ENCODE measurements at regions not wholly inside any gene's neighbourhood (a gene's known extent, or its start where the extent isn't known, plus 50 kb on each side); places are given as distances from the start of the nearest gene placed in this dataset.
A peak's percentile ranks its signal among the peaks of the same experiment; 100 is the strongest.

DNA sequence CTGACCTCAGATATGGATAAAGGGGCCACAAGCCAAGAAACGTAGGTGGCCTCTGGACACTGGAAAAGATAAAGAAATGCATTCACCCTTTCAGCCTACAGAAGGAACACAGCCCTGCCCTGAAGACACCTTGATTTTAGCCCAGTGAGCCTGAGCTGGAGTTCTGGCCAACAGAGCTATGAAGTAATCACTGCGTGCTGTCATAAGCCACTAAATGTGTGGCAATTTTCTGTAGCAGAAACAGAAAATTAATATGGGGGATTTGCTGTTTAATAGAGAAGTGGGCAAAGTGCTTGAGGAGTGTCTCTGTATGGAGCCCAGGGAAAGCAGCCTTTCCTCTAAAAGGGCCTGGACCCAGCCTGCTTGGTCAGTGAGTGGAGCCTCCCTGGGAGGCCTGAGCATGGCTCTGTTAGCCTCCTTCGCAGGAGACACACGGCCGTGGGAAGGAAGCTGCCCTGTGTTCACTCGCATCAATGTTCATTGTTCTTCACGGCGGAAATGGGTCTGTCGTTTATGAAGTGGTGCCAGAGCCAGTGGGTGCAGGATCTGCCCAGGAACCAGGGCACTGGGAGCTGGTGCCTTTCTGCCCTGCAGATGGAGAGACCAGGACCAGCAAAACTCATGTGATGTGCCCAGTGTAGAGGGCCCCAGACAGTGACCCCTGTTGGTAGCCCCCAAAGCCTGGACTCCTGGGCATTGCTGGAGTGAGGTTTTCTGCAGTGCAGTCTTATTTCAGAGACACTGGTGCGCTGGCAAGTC lies 268.9 kb downstream of the NDUFA10 start:
- Histone ChIP-seq H3K4me3 (ENCODE audit: severe bottlenecking) (no peak overlapping the region), H3K4me1 (ENCODE audit: insufficient read depth, poor library complexity, severe bottlenecking) (peaks cover 5% of the 10 kb centered on the region), H3K27me3 (ENCODE audit: insufficient read depth, poor library complexity, severe bottlenecking) (peaks cover 20% of the 10 kb centered on the region), H3K36me3 (ENCODE audit: low read depth) (no peaks in the 10 kb centered on the region), H3K27ac (ENCODE audit: poor library complexity, severe bottlenecking) (no peak overlapping the region), H3K9me3 (ENCODE audit: severe bottlenecking) (no peaks in the 10 kb centered on the region)
- DNase-seq (ENCODE audit: low spot score) (no peak), ATAC-seq (ENCODE audit: low read depth) (no peak)
- TF ChIP-seq, protein P1, sequence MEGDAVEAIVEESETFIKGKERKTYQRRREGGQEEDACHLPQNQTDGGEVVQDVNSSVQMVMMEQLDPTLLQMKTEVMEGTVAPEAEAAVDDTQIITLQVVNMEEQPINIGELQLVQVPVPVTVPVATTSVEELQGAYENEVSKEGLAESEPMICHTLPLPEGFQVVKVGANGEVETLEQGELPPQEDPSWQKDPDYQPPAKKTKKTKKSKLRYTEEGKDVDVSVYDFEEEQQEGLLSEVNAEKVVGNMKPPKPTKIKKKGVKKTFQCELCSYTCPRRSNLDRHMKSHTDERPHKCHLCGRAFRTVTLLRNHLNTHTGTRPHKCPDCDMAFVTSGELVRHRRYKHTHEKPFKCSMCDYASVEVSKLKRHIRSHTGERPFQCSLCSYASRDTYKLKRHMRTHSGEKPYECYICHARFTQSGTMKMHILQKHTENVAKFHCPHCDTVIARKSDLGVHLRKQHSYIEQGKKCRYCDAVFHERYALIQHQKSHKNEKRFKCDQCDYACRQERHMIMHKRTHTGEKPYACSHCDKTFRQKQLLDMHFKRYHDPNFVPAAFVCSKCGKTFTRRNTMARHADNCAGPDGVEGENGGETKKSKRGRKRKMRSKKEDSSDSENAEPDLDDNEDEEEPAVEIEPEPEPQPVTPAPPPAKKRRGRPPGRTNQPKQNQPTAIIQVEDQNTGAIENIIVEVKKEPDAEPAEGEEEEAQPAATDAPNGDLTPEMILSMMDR (IDR thresholded peaks at IDR 0.05; ENCODE audit: poor library complexity, severe bottlenecking): no peak

DNA sequence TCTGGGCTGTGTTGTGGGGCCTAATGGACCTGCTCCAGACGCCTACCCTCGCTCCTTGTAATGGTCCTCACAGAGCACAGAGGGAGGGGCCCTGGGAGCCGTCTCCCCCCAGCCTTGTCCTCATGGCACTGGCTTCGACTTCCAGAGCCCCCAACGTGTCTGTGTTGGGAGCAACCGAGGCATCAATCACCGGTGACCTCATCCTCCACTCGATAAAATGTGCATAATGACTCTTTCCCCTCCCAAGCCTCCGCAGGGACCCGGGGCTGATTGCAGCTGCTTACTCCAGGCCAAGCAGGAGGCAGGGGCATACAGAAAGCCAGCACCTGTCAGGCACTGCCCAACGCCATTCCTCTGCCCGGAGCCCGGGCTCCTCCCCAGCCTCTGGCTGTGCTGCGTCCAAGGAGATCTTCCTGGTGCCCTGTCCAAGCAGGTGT lies 271.7 kb downstream of the NDUFA10 start:
- TF ChIP-seq, protein P1 (IDR thresholded peaks at IDR 0.05; ENCODE audit: poor library complexity, severe bottlenecking): no peak
- no peak overlapping the region for H3K27ac ChIP-seq (ENCODE audit: poor library complexity, severe bottlenecking)
- H3K27me3 ChIP-seq (ENCODE audit: insufficient read depth, poor library complexity, severe bottlenecking): no peaks in the 10 kb centered on the region
- ATAC-seq (ENCODE audit: low read depth) (no peak), DNase-seq (ENCODE audit: low spot score) (no peak)
- H3K36me3 ChIP-seq (ENCODE audit: low read depth): no peaks in the 10 kb centered on the region
- no peak overlapping the region for H3K4me3 ChIP-seq (ENCODE audit: severe bottlenecking)
- H3K9me3 ChIP-seq (ENCODE audit: severe bottlenecking): no peaks in the 10 kb centered on the region
- H3K4me1 ChIP-seq (ENCODE audit: insufficient read depth, poor library complexity, severe bottlenecking): peaks cover 5% of the 10 kb centered on the region

DNA sequence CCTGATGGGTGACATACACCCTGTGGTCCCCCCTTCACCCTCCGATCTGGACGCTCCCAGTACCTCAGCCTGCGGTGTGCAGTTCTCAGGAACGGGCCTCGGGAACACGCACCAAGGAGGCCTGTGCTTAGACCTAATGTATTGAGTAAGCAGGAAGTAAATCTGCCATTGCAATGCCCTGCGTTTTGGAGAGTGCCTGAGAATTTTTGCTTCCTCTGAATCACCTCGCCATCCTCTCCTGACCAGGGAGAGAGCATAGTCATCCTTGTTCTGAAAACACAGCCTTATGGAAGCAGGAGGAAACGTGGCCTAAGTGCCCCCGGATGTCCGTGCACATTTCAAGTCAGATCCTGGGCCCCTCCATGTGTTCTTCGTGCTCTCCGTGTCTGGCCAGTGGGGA lies 272.2 kb downstream of the NDUFA10 start:
- TF ChIP-seq, protein P1 (IDR thresholded peaks at IDR 0.05; ENCODE audit: poor library complexity, severe bottlenecking): no peak
- H3K9me3 ChIP-seq (ENCODE audit: severe bottlenecking): no peaks in the 10 kb centered on the region
- H3K36me3 ChIP-seq (ENCODE audit: low read depth): no peaks in the 10 kb centered on the region
- no peak overlapping the region for H3K4me3 ChIP-seq (ENCODE audit: severe bottlenecking)
- no peak overlapping the region for H3K27ac ChIP-seq (ENCODE audit: poor library complexity, severe bottlenecking)
- no peaks in the 10 kb centered on the region for H3K27me3 ChIP-seq (ENCODE audit: insufficient read depth, poor library complexity, severe bottlenecking)
- DNase-seq (ENCODE audit: low spot score) (no peak), ATAC-seq (ENCODE audit: low read depth) (no peak)
- H3K4me1 ChIP-seq (ENCODE audit: insufficient read depth, poor library complexity, severe bottlenecking): peaks cover under 1% of the 10 kb centered on the region

DNA sequence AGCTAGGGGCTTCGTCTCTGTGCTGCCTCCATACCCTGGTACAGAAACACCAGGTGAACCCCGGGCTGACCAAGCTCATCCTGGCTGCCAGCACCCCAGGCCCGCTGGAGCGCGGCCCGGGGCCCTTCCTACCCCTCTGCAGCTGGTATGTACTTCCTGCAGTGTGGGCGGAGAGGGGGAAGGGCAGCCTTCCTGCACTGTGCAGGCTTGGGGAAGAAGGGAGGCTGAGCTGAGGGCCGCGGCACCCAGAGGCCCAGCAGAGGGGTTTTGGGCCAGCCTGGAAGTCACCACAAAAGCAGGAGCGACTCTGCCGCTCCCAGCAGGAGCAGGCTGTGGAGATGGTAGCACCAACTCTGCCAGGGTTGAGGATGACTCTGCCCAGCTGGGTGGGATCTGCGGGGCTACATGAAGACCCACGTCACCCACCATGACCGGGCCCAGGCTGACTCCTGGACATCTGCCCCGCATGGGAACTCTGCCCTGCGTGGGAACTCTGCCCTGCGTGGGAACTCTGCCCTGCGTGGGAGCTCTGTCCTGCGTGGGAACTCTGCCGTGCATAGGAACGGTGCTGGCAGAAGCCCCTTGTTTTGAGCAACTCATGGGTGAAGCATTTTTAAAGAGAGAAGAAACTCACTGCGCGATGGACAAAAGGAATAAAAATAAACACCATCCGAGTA lies 273.3 kb downstream of the NDUFA10 start:
- Histone ChIP-seq H3K4me1 (ENCODE audit: insufficient read depth, poor library complexity, severe bottlenecking) (no peaks in the 10 kb centered on the region), H3K36me3 (ENCODE audit: low read depth) (no peaks in the 10 kb centered on the region)
- no peak for DNase-seq (ENCODE audit: low spot score)

More for the DNA sequence above, 273.3 kb downstream of the NDUFA10 start:
- TF ChIP-seq, protein P1 (IDR thresholded peaks at IDR 0.05; ENCODE audit: poor library complexity, severe bottlenecking): no peak
- Histone ChIP-seq H3K9me3 (ENCODE audit: severe bottlenecking) (no peaks in the 10 kb centered on the region), H3K4me3 (ENCODE audit: severe bottlenecking) (no peak overlapping the region), H3K27ac (ENCODE audit: poor library complexity, severe bottlenecking) (no peak overlapping the region), H3K27me3 (ENCODE audit: insufficient read depth, poor library complexity, severe bottlenecking) (no peaks in the 10 kb centered on the region)
- ATAC-seq (ENCODE audit: low read depth): peak; percentile 40; the same call in 1 of the 3 replicates
